AG10803 (cell line): ENCODE measurements at regions not wholly inside any gene's neighbourhood (a gene's known extent, or its start where the extent isn't known, plus 50 kb on each side); places are given as distances from the start of the nearest gene placed in this dataset.

Source experiments
- DNase-seq: peaks from one replicate; pipeline ENCODE4 v3.0.0; 2010; ENCODE audit warnings: low read depth
- H3K4me3 ChIP-seq: 2 replicates; pipeline ENCODE4 v1.5.1; 2011; ENCODE audit warnings: mild to moderate bottlenecking, low read length, control low read depth
- TF ChIP-seq, protein P1 (sequence below): conservative IDR thresholded peaks from 2 replicates; pipeline ENCODE4 v1.5.1; 2011; ENCODE audit warnings: mild to moderate bottlenecking, low read length, control low read depth, inconsistent platforms

DNA sequence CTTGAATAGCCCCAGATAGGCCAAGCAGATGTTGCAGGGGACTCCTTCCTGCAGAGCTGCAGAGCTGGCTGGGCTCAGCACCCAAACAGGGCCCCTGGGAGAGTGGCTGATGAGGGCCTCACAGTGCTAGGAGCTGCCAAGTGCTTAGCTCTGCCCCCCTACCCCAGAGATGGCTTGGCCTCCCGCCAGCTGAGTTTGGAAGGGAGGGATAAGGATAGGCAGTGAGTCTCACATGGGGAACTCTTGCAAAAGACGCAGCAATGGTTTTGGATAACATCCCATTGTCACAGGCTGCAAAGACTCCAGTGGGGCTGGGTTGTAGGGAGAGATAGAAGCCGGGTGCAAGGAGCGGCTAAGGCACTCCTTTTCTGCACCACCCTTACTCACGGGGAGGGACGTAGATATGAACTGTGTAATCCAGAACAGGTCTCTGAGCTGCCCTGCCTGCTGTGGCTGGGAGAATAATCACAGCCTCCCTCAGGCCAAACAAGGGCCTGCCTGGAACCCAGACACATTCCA lies 52.9 kb upstream of the MAF start:
- TF ChIP-seq, protein P1, sequence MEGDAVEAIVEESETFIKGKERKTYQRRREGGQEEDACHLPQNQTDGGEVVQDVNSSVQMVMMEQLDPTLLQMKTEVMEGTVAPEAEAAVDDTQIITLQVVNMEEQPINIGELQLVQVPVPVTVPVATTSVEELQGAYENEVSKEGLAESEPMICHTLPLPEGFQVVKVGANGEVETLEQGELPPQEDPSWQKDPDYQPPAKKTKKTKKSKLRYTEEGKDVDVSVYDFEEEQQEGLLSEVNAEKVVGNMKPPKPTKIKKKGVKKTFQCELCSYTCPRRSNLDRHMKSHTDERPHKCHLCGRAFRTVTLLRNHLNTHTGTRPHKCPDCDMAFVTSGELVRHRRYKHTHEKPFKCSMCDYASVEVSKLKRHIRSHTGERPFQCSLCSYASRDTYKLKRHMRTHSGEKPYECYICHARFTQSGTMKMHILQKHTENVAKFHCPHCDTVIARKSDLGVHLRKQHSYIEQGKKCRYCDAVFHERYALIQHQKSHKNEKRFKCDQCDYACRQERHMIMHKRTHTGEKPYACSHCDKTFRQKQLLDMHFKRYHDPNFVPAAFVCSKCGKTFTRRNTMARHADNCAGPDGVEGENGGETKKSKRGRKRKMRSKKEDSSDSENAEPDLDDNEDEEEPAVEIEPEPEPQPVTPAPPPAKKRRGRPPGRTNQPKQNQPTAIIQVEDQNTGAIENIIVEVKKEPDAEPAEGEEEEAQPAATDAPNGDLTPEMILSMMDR, result no peak
- no peak overlapping the region for H3K4me3 ChIP-seq
- DNase-seq, result no peak

DNA sequence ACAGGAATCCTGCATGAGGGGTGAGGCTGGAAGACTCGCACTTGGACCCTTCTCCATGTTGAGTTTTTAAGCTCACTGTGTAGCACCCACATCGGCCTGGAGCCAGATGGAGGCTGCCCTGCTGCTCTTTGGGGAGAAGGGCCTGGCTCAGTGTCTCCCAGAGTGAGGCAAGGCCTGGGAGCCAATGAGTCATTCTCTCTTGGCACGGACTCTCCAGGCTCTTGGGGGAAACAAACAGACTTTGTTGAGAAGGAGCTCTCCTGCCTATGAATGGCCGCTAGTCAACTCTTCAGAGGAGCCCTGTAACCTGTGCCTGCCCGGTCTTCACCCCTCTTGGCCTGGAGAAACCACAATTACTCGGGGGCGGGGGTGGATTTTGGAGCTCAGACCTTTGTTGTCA lies 50.8 kb upstream of the MAF start:
- DNase-seq, result peak; percentile 29
- TF ChIP-seq, protein P1, result no peak

More for the DNA sequence above, 50.8 kb upstream of the MAF start:
- H3K4me3 ChIP-seq, result no peak overlapping the region
